Fibroblast of lung (primary cell): ENCODE measurements at regions not wholly inside any gene's neighbourhood (a gene's known extent, or its start where the extent isn't known, plus 50 kb on each side); places are given as distances from the start of the nearest gene placed in this dataset.
A peak's percentile ranks its signal among the peaks of the same experiment; 100 is the strongest.

Experiments
- DNase-seq, 2 donors: peaks; one replicate each; pipeline versions ENCODE4 v3.0.0 to v3.0.0-alpha.2; 2010; ENCODE audit warnings: low read depth in 2 of 2
- H2AFZ ChIP-seq: 2 replicates; pipeline ENCODE4 v1.5.1; 2012; ENCODE audit warnings: low read length, control low read depth, inconsistent platforms
- H3K27ac ChIP-seq: 2 replicates; pipeline ENCODE4 v1.5.1; 2011; ENCODE audit warnings: low read length, control low read depth; ENCODE audit not compliant: insufficient read depth
- H3K27me3 ChIP-seq: 2 replicates; pipeline ENCODE4 v1.5.1; 2011; ENCODE audit warnings: mild to moderate bottlenecking, low read length; ENCODE audit not compliant: control insufficient read depth, insufficient read depth
- H3K36me3 ChIP-seq: 2 replicates; pipeline ENCODE4 v1.5.1; 2011; ENCODE audit warnings: low read length; ENCODE audit not compliant: control insufficient read depth, insufficient read depth
- H3K4me1 ChIP-seq: 2 replicates; pipeline ENCODE4 v1.5.1; 2011; ENCODE audit warnings: low read length; ENCODE audit not compliant: control insufficient read depth, insufficient read depth; ENCODE audit errors: extremely low read depth
- H3K4me2 ChIP-seq: 2 replicates; pipeline ENCODE4 v1.5.1; 2011; ENCODE audit warnings: low read length, control low read depth; ENCODE audit not compliant: insufficient read depth; ENCODE audit errors: extremely low read depth
- H3K4me3 ChIP-seq, 4 experiments: fragments of 200-600 bp in 1 of 4; sonication (generic) in 1 of 4; replicated peaks in 1 of 4; 2 replicates each; pipeline ENCODE4 v1.5.1; 2011 to 2016; ENCODE audit warnings: low read length in 4 of 4, low read depth in 3 of 4, mild to moderate bottlenecking in 3 of 4, control low read depth in 2 of 4, inconsistent platforms in 1 of 4, mixed read lengths in 1 of 4; ENCODE audit not compliant: insufficient read depth in 1 of 4; ENCODE audit errors: control extremely low read depth in 1 of 4
- H3K79me2 ChIP-seq: 2 replicates; pipeline ENCODE4 v1.5.1; 2012; ENCODE audit warnings: mild to moderate bottlenecking, low read length, inconsistent platforms; ENCODE audit not compliant: control insufficient read depth, insufficient read depth
- H3K9ac ChIP-seq: 2 replicates; pipeline ENCODE4 v1.5.1; 2011; ENCODE audit warnings: mild to moderate bottlenecking, low read length, control low read depth; ENCODE audit not compliant: insufficient read depth
- H3K9me3 ChIP-seq: 2 replicates; pipeline ENCODE4 v1.5.1; 2012; ENCODE audit warnings: low read depth, low read length; ENCODE audit not compliant: control insufficient read depth, insufficient read depth
- H4K20me1 ChIP-seq: 2 replicates; pipeline ENCODE4 v1.5.1; 2011; ENCODE audit warnings: low read length; ENCODE audit not compliant: control insufficient read depth, insufficient read depth; ENCODE audit errors: extremely low read depth
- CTCF ChIP-seq, 2 donors: IDR thresholded peaks in 1 of 2; conservative IDR thresholded peaks in 1 of 2; 1 replicate in 1 of 2; 2 replicates in 1 of 2; pipeline ENCODE4 v1.5.1; 2011 to 2012; ENCODE audit warnings: low read length in 2 of 2, control low read depth in 1 of 2, inconsistent platforms in 1 of 2, low read depth in 1 of 2, mild to moderate bottlenecking in 1 of 2
- EZH2 ChIP-seq: IDR thresholded peaks from 2 replicates; pipeline ENCODE4 v1.5.1; 2012; ENCODE audit warnings: low read length, control low read depth, mild to moderate bottlenecking; ENCODE audit errors: missing control alignments

DNA sequence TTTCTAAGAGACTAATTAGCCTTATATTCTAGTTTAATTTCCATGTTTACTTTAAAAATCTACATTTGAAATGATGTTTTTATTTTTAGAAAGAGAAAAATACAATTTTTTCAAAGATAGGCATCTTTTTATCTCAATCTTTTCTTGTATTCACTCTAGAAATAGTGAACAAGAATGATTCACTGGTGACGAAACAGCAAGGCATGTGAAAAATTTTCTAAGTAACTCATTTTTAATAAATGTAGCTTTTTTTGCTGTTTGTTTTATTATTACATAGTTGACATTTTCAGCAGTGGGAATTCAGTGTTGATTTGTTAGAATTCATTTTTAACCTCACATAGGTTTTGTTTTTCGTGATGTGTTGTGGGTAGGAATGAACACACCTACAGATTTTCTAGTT, 1226.4 kb downstream of the NSUN3 start:
- H3K27ac ChIP-seq = no peak overlapping the region
- no peak overlapping the region for H2AFZ ChIP-seq
- H3K9me3 ChIP-seq = no peaks in the 10 kb centered on the region
- peak; percentile 41 to 58 for DNase-seq
- H3K36me3 ChIP-seq = no peaks in the 10 kb centered on the region
- no peaks in the 10 kb centered on the region for H3K79me2 ChIP-seq
- H4K20me1 ChIP-seq = no peaks in the 10 kb centered on the region
- TF ChIP-seq CTCF (conservative IDR thresholded peaks at IDR 0.05 in 1 of 2, IDR thresholded peaks at IDR 0.05 in 1 of 2; ENCODE audit: low read depth in 1 of 2, low read length in 2 of 2) (no peak), EZH2 (no peak)
- no peak overlapping the region for H3K9ac ChIP-seq
- no peaks in the 10 kb centered on the region for H3K27me3 ChIP-seq
- no peak overlapping the region for H3K4me2 ChIP-seq
- no peak overlapping the region for H3K4me3 ChIP-seq
- no peaks in the 10 kb centered on the region for H3K4me1 ChIP-seq

DNA sequence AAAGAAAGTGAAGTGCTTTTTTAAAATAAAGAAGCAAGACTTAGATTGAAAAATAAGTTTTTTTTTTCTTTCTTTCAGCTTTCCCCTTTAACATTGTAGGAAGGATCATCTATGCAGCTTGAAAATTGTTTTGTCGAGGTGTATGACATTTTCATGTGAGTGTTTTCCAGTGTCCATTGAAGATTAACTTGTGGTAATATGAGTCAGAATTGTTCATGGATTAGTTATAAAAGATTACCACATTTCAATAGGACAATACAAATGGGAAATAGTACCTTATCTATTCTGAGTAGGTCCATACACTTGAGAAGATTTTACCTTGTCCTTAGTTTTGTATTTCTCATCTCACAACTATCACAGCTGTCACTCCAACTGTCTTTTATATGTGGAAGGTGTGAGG, 1234.7 kb downstream of the NSUN3 start:
- no peak overlapping the region for H3K4me3 ChIP-seq
- no peak overlapping the region for H3K27ac ChIP-seq
- no peaks in the 10 kb centered on the region for H3K4me1 ChIP-seq
- no peak overlapping the region for H2AFZ ChIP-seq
- H3K36me3 ChIP-seq = no peaks in the 10 kb centered on the region
- TF ChIP-seq EZH2 (no peak), CTCF (conservative IDR thresholded peaks at IDR 0.05 in 1 of 2, IDR thresholded peaks at IDR 0.05 in 1 of 2; ENCODE audit: low read depth in 1 of 2, low read length in 2 of 2) (no peak)
- H3K9ac ChIP-seq = no peak overlapping the region
- no peaks in the 10 kb centered on the region for H3K27me3 ChIP-seq
- no peak overlapping the region for H3K4me2 ChIP-seq
- no peaks in the 10 kb centered on the region for H3K79me2 ChIP-seq
- H3K9me3 ChIP-seq = no peaks in the 10 kb centered on the region
- no peak for DNase-seq
- H4K20me1 ChIP-seq = no peaks in the 10 kb centered on the region

DNA sequence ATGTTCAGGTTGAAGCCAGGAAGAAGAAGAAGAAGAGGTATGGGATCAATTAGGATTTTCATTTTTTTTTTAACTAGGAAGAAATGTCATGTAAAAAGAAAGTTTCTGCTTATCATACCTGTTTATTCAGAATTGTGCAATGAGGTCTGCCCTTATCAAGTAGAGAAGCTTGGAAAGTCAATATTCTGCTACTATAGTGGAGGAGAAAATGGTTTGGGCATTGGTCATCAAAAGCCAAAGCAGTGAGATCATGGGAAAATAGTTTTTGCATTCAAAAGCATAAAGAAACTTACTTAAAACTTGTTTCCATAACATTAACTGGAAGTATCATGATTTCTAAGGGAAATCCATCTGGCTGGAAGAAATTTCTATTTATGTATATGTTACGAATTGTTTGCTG, 1239.2 kb downstream of the NSUN3 start:
- Histone ChIP-seq H4K20me1 (no peaks in the 10 kb centered on the region), H3K4me2 (no peak overlapping the region), H3K36me3 (no peaks in the 10 kb centered on the region), H3K4me1 (no peaks in the 10 kb centered on the region), H3K27me3 (no peaks in the 10 kb centered on the region), H3K9me3 (no peaks in the 10 kb centered on the region), H3K79me2 (no peaks in the 10 kb centered on the region), H3K9ac (no peak overlapping the region), H2AFZ (no peak overlapping the region), H3K27ac (no peak overlapping the region), H3K4me3 (no peak overlapping the region)
- TF ChIP-seq CTCF (conservative IDR thresholded peaks at IDR 0.05 in 1 of 2, IDR thresholded peaks at IDR 0.05 in 1 of 2; ENCODE audit: low read depth in 1 of 2, low read length in 2 of 2) (no peak), EZH2 (no peak)
- peak; percentile 16 to 66 for DNase-seq
